ENCODE measurements at regions not wholly inside any gene's neighbourhood (a gene's known extent, or its start where the extent isn't known, plus 50 kb on each side); places are given as distances from the start of the nearest gene placed in this dataset.

DNA sequence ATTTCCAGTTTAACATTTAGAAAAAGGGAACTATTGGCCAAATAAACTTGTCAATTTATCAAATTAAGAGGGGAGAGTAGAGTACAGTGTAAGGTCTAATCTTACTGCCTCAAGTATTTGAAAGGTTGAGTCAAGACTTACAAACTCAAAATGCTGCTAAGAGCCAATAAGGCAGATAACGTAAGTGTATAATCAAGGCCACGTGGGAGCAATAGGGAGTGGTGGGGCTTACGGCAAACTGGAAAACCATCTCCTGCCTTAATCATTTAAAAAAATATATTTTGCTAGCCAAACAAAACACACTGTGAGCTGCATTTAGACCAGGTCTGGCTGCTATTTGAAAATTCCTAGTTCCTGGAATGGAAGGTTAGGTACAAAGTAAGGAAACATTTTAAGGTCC lies 107.3 kb upstream of the FRMD4B start:
- Histone ChIP-seq H3K9ac (ENCODE audit: insufficient read depth in 1 of 2, low read depth in 2 of 2, low read length in 2 of 2) (no peak overlapping the region), H3K4me1 (replicated peaks in 1 of 2; ENCODE audit: control insufficient read depth in 2 of 2, insufficient read depth in 2 of 2, low read length in 2 of 2) (no peaks in the 10 kb centered on the region), H3K9me3 (replicated peaks; ENCODE audit: control insufficient read depth, insufficient read depth, low read depth, low read length) (no peaks in the 10 kb centered on the region), H4K20me1 (replicated peaks; ENCODE audit: control insufficient read depth, insufficient read depth, low read length) (no peaks in the 10 kb centered on the region), H3K4me3 (no peak overlapping the region), H3K4me2 (ENCODE audit: insufficient read depth, low read length) (no peak overlapping the region), H2AFZ (ENCODE audit: low read depth, low read length) (no peak overlapping the region), H3K36me3 (ENCODE audit: control insufficient read depth, insufficient read depth, low read length) (no peaks in the 10 kb centered on the region), H3K27ac (ENCODE audit: extremely low read depth, low read depth, low read length) (no peak overlapping the region), H3K9me1 (ENCODE audit: control insufficient read depth, insufficient read depth, low read length) (no peaks in the 10 kb centered on the region), H3K79me2 (ENCODE audit: control insufficient read depth, insufficient read depth, low read length) (no peaks in the 10 kb centered on the region), H3K27me3 (ENCODE audit: control insufficient read depth in 2 of 2, insufficient read depth in 2 of 2, low read length in 2 of 2) (no peaks in the 10 kb centered on the region)
- ATAC-seq (no peak), DNase-seq (ENCODE audit: extremely low read depth in 1 of 4, low spot score in 3 of 4) (no peak), FAIRE-seq (no peak)
- WGBS (ENCODE audit: insufficient coverage, low coverage, missing lambda C conversion rate), result 0% methylated on average over 3 of the region's 3 CpGs
- POLR2A ChIA-PET, result no interaction called here
- intact Hi-C loops (cut with micrococcal nuclease), result no loop called here
- in situ Hi-C loops (cut with MboI), result no loop called here
- CTCF ChIA-PET (ENCODE audit: low intra/inter-chr PET ratio), result no interaction called here
- no TSS peak for BruUV-seq (replicated peaks)
- TF ChIP-seq, protein P1, sequence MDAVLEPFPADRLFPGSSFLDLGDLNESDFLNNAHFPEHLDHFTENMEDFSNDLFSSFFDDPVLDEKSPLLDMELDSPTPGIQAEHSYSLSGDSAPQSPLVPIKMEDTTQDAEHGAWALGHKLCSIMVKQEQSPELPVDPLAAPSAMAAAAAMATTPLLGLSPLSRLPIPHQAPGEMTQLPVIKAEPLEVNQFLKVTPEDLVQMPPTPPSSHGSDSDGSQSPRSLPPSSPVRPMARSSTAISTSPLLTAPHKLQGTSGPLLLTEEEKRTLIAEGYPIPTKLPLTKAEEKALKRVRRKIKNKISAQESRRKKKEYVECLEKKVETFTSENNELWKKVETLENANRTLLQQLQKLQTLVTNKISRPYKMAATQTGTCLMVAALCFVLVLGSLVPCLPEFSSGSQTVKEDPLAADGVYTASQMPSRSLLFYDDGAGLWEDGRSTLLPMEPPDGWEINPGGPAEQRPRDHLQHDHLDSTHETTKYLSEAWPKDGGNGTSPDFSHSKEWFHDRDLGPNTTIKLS (IDR thresholded peaks at IDR 0.05; ENCODE audit: borderline replicate concordance, low read depth), result no peak
- TF ChIP-seq ZNF224 (CRISPR knock-in tag; IDR thresholded peaks at IDR 0.05) (no peak), CC2D1A (IDR thresholded peaks at IDR 0.05) (no peak), NELFE (IDR thresholded peaks at IDR 0.05; ENCODE audit: insufficient read depth, insufficient read length) (no peak), ADNP (tag; IDR thresholded peaks at IDR 0.05) (no peak), YY1 (IDR thresholded peaks at IDR 0.05; ENCODE audit: borderline replicate concordance in 1 of 3, control insufficient read depth in 1 of 3, extremely low read depth in 1 of 3, insufficient read depth in 3 of 3, insufficient read length in 1 of 3, insufficient replicate concordance in 2 of 3, low read depth in 1 of 3, low read length in 2 of 3) (no peak), PHF8 (IDR thresholded peaks at IDR 0.05; ENCODE audit: borderline replicate concordance, low read length) (no peak), PTTG1 (tag; IDR thresholded peaks at IDR 0.05; ENCODE audit: low read depth) (no peak), SNIP1 (IDR thresholded peaks at IDR 0.05; ENCODE audit: low read depth) (no peak), GTF2F1 (IDR thresholded peaks at IDR 0.05; ENCODE audit: low read depth, low read length) (no peak), SIN3A (IDR thresholded peaks at IDR 0.05; ENCODE audit: borderline replicate concordance in 2 of 2, control insufficient read depth in 1 of 2, low read depth in 2 of 2, low read length in 2 of 2) (no peak)
- TF ChIP-seq, protein P2, sequence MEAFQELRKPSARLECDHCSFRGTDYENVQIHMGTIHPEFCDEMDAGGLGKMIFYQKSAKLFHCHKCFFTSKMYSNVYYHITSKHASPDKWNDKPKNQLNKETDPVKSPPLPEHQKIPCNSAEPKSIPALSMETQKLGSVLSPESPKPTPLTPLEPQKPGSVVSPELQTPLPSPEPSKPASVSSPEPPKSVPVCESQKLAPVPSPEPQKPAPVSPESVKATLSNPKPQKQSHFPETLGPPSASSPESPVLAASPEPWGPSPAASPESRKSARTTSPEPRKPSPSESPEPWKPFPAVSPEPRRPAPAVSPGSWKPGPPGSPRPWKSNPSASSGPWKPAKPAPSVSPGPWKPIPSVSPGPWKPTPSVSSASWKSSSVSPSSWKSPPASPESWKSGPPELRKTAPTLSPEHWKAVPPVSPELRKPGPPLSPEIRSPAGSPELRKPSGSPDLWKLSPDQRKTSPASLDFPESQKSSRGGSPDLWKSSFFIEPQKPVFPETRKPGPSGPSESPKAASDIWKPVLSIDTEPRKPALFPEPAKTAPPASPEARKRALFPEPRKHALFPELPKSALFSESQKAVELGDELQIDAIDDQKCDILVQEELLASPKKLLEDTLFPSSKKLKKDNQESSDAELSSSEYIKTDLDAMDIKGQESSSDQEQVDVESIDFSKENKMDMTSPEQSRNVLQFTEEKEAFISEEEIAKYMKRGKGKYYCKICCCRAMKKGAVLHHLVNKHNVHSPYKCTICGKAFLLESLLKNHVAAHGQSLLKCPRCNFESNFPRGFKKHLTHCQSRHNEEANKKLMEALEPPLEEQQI (IDR thresholded peaks at IDR 0.05), result no peak
- TF ChIP-seq, protein P3, sequence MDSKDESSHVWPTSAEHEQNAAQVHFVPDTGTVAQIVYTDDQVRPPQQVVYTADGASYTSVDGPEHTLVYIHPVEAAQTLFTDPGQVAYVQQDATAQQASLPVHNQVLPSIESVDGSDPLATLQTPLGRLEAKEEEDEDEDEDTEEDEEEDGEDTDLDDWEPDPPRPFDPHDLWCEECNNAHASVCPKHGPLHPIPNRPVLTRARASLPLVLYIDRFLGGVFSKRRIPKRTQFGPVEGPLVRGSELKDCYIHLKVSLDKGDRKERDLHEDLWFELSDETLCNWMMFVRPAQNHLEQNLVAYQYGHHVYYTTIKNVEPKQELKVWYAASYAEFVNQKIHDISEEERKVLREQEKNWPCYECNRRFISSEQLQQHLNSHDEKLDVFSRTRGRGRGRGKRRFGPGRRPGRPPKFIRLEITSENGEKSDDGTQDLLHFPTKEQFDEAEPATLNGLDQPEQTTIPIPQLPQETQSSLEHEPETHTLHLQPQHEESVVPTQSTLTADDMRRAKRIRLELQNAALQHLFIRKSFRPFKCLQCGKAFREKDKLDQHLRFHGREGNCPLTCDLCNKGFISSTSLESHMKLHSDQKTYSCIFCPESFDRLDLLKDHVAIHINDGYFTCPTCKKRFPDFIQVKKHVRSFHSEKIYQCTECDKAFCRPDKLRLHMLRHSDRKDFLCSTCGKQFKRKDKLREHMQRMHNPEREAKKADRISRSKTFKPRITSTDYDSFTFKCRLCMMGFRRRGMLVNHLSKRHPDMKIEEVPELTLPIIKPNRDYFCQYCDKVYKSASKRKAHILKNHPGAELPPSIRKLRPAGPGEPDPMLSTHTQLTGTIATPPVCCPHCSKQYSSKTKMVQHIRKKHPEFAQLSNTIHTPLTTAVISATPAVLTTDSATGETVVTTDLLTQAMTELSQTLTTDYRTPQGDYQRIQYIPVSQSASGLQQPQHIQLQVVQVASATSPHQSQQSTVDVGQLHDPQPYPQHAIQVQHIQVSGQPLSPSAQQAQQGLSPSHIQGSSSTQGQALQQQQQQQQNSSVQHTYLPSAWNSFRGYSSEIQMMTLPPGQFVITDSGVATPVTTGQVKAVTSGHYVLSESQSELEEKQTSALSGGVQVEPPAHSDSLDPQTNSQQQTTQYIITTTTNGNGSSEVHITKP (IDR thresholded peaks at IDR 0.05; ENCODE audit: partially characterized antibody), result no peak
- TF ChIP-seq, protein P4, sequence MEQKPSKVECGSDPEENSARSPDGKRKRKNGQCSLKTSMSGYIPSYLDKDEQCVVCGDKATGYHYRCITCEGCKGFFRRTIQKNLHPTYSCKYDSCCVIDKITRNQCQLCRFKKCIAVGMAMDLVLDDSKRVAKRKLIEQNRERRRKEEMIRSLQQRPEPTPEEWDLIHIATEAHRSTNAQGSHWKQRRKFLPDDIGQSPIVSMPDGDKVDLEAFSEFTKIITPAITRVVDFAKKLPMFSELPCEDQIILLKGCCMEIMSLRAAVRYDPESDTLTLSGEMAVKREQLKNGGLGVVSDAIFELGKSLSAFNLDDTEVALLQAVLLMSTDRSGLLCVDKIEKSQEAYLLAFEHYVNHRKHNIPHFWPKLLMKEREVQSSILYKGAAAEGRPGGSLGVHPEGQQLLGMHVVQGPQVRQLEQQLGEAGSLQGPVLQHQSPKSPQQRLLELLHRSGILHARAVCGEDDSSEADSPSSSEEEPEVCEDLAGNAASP (IDR thresholded peaks at IDR 0.05), result no peak
